Activated naive CD4-positive, alpha-beta T cell treated with anti-CD3 and anti-CD28 coated beads, Interleukin-2, amount 10 ng/mL, durations not matched to agents 7 days and 5 days (primary cell): ENCODE measurements at regions not wholly inside any gene's neighbourhood (a gene's known extent, or its start where the extent isn't known, plus 50 kb on each side); places are given as distances from the start of the nearest gene placed in this dataset.
"Not testable (repeated sequence)": the region's sequence is repeated elsewhere in the genome, so short reads cannot be mapped to it uniquely, and the experiment has no call there.

ENCODE experiments used
- CTCF ChIA-PET: fragments of 350-600 bp; sonication (Branson Sonifier 250); formaldehyde crosslinking; loops from one replicate; lab custom pipeline; 2021; ENCODE audit warnings: antibody characterized with exemption; lab: Charles Lee
- DNase-seq: peaks from one replicate; pipeline ENCODE4 v3.0.0-alpha.2; 2020
- H3K27ac Mint-ChIP-seq: one replicate; pipeline ENCODE4 v1.8.0; 2021; ENCODE audit warnings: mild to moderate bottlenecking, moderate library complexity, mixed read lengths
- H3K27me3 Mint-ChIP-seq: one replicate; pipeline ENCODE4 v1.8.0; 2021; ENCODE audit warnings: mild to moderate bottlenecking, mixed read lengths
- H3K36me3 Mint-ChIP-seq: one replicate; pipeline ENCODE4 v1.8.0; 2021; ENCODE audit warnings: mixed read lengths
- H3K4me1 Mint-ChIP-seq: one replicate; pipeline ENCODE4 v1.8.0; 2021; ENCODE audit warnings: mixed read lengths
- H3K4me3 Mint-ChIP-seq: one replicate; pipeline ENCODE4 v1.8.0; 2021; ENCODE audit warnings: mild to moderate bottlenecking, moderate library complexity, mixed read lengths
- H3K9me3 Mint-ChIP-seq: one replicate; pipeline ENCODE4 v1.8.0; 2021; ENCODE audit warnings: mixed read lengths

DNA sequence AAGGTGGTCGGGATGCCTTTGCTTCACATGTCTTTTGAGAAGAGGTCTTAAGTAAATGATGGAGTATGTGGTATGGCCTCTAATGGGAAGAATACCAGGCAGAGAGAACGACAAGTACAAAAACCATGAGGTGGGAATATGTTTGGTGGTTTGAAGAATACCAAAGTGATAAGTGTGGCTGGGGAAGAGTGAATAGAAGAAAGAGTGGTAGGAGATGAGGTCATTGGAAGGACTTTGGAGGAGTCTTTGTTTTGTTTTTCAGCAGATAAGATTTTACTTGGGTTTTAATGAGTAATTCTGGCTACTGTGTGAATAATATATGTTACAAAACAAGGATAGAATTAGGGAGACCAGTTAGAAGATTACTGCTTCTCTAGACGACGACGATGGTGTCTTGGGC is 515.4 kb downstream of the RAB38 start:
- CTCF ChIA-PET = no interaction called here
- Mint-ChIP-seq H3K9me3 (no peaks in the 10 kb centered on the region), H3K27me3 (no peaks in the 10 kb centered on the region), H3K27ac (no peak overlapping the region), H3K4me3 (no peak overlapping the region), H3K36me3 (no peaks in the 10 kb centered on the region), H3K4me1 (no peaks in the 10 kb centered on the region)
- no peak for DNase-seq

DNA sequence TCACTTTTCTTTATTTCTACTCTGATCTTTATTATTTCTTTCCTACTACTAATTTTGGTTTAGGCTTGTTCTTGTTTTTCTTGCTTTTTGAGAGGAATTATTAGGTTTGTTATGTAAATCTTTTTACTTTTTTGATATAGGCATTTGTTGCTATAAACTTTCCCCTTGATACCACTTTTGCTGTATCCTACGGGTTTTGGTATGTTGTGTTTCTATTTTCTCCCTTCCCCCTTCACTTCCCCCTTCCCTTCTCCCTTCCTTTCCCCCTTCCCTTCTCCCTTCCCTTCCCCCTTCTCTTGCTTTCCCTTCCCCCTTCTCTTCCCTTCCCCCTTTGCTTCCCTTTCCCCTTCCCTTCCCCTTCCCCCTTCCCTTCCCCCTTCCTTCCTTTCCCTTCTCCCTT is 529.6 kb downstream of the RAB38 start:
- CTCF ChIA-PET = no interaction called here

GRCh38 chr11:87639753-87640364 is 535.4 kb downstream of the RAB38 start:
- Mint-ChIP-seq H3K27me3 (no peaks in the 10 kb centered on the region), H3K9me3 (no peaks in the 10 kb centered on the region), H3K4me1 (no peaks in the 10 kb centered on the region), H3K4me3 (no peak overlapping the region), H3K36me3 (no peaks in the 10 kb centered on the region), H3K27ac (no peak overlapping the region)
- DNase-seq = no peak
- CTCF ChIA-PET = no interaction called here

More for the DNA sequence above, 529.6 kb downstream of the RAB38 start:
- no peak overlapping the region for H3K27ac Mint-ChIP-seq
- DNase-seq = no peak
- H3K36me3 Mint-ChIP-seq = no peaks in the 10 kb centered on the region
- no peaks in the 10 kb centered on the region for H3K4me1 Mint-ChIP-seq
- H3K4me3 Mint-ChIP-seq = no peak overlapping the region
- no peaks in the 10 kb centered on the region for H3K27me3 Mint-ChIP-seq
- no peaks in the 10 kb centered on the region for H3K9me3 Mint-ChIP-seq

DNA sequence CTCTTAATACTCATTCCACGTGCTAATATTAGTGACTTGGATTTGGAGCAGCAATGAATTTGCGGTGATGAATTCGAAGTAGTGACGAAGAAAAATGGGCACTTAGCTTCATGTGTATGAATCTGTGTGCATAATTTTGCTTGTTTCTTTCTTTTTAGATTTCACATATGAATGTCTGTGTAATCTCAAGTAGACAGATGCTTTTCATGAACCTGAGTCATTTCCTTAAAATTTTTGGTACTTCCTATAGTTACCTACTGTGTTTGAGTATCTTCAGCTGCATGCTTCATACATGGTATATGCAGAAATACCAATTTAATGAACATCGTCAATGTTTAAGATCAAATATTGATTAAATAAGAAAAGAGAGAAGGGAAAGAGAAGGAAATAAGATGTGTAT is 540.2 kb downstream of the RAB38 start:
- Mint-ChIP-seq H3K36me3 (no peaks in the 10 kb centered on the region), H3K27ac (no peak overlapping the region), H3K4me1 (no peaks in the 10 kb centered on the region), H3K9me3 (no peaks in the 10 kb centered on the region), H3K27me3 (no peaks in the 10 kb centered on the region), H3K4me3 (no peak overlapping the region)
- no peak for DNase-seq
- CTCF ChIA-PET = no interaction called here

- no peak overlapping the region for H3K27ac Mint-ChIP-seq
- peaks cover 2% of the 10 kb centered on the region for H3K9me3 Mint-ChIP-seq
- no peaks in the 10 kb centered on the region for H3K27me3 Mint-ChIP-seq
- CTCF ChIA-PET = no interaction called here
- no peak overlapping the region for H3K4me3 Mint-ChIP-seq
- DNase-seq = no peak
- H3K36me3 Mint-ChIP-seq = no peaks in the 10 kb centered on the region
- no peaks in the 10 kb centered on the region for H3K4me1 Mint-ChIP-seq
Observed at GRCh38 chr11:87634331-87634730, 540.9 kb downstream of the RAB38 start.

DNA sequence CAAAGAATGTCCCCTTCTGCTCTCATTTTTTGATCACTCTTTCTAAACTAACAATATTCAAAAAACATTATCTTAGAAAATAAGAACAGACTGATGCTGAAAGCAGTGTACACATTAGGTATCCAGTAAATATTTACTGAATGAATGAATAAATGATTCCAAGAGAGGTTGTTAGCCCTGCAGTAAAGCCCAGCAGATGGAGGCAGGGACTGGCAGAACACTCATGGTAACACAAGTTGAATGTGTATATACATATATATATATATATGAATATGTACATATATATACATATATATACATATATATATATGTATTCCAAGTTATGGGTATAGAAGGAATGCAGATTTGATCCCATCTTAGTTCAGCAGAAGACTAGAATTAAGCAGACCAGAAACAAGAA is 546.3 kb downstream of the RAB38 start:
- no peaks in the 10 kb centered on the region for H3K4me1 Mint-ChIP-seq
- CTCF ChIA-PET = no interaction called here
- H3K27me3 Mint-ChIP-seq = no peaks in the 10 kb centered on the region
- no peaks in the 10 kb centered on the region for H3K36me3 Mint-ChIP-seq
- no peak overlapping the region for H3K27ac Mint-ChIP-seq
- no peak for DNase-seq
- H3K4me3 Mint-ChIP-seq = no peak overlapping the region
- peaks cover 18% of the 10 kb centered on the region for H3K9me3 Mint-ChIP-seq

- Mint-ChIP-seq H3K4me1 (no peaks in the 10 kb centered on the region), H3K4me3 (no peak overlapping the region), H3K27ac (no peak overlapping the region), H3K9me3 (peaks cover 18% of the 10 kb centered on the region), H3K36me3 (no peaks in the 10 kb centered on the region), H3K27me3 (no peaks in the 10 kb centered on the region)
- no peak for DNase-seq
- CTCF ChIA-PET = no interaction called here
Observed at GRCh38 chr11:87628026-87628580, 547.1 kb downstream of the RAB38 start.

DNA sequence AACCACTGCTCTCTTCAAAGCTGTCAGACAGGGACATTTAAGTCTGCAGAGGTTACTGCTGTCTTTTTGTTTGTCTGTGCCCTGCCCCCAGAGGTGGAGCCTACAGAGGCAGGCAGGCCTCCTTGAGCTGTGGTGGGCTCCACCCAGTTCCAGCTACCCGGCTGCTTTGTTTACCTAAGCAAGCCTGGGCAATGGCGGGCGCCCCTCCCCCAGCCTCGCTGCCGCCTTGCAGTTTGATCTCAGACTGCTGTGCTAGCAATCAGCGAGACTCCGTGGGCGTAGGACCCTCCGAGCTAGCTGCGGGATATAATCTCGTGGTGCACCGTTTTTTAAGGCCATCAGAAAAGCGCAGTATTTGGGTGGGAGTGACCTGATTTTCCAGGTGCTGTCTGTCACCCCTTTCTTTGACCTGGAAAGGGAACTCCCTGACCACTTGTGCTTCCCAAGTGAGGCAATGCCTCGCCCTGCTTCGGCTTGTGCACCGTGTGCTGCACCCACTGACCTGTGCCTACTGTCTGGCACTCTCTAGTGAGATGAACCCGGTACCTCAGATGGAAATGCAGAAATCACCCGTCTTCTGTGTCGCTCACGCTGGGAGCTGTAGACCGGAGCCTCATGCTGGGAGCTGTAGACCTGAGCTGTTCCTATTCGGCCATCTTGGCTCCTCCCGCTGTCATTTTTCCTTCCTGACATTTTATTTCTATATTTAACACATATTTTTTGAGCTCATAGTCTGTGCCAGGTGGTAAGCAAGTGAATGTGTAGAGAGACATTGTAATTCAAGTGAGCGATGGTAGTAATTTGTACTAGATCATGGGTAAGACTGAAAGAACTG is 551.5 kb downstream of the RAB38 start:
- H3K4me3 Mint-ChIP-seq, H3K36me3 Mint-ChIP-seq, DNase-seq, H3K27me3 Mint-ChIP-seq, H3K4me1 Mint-ChIP-seq, CTCF ChIA-PET, H3K27ac Mint-ChIP-seq: not testable (repeated sequence)
- H3K9me3 Mint-ChIP-seq = peaks cover 19% of the 10 kb centered on the region

DNA sequence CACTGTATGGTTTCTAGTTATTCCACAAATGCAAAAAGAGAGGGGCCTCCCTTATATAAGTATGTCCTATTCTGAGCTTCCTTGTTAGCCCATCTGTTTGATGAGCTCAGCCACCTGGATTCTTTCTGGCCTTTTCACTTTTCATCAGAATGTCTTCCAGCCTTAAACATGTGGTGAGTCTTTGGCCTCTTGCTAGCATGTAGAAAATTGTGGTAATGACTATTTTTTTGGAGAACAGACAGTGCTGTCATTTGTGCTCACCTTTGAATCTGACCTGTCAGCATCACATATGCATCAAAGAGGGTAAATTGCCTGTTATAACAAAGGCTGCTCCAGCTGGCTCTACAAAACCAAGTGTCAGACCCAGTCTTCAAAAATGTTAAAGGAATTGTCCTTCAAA is 558.7 kb downstream of the RAB38 start:
- DNase-seq = no peak
- Mint-ChIP-seq H3K36me3 (no peaks in the 10 kb centered on the region), H3K9me3 (peaks cover 3% of the 10 kb centered on the region), H3K4me3 (no peak overlapping the region), H3K4me1 (no peaks in the 10 kb centered on the region), H3K27me3 (no peaks in the 10 kb centered on the region), H3K27ac (no peak overlapping the region)
- CTCF ChIA-PET = no interaction called here

DNA sequence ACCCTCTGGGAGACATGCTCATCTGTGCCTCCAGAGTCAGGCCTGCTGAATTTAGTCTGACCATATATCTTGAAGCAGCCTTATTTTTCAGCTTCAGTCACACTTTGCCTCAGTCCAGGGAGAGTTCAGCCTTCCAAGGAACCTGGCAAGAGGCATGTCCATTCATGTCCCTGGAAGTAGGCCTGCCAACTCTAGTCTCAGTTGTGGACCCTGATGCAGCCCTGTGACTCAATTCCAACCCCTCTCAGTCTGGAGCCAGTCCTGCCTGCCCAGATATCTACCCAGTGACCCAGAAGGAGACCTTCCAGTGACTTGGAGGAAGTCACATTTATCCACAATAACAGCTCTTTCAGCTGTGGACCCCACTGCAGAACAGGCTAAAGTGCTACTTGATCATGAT is 566.6 kb downstream of the TMEM135 start:
- Mint-ChIP-seq H3K27me3 (no peaks in the 10 kb centered on the region), H3K36me3 (no peaks in the 10 kb centered on the region), H3K9me3 (no peaks in the 10 kb centered on the region), H3K27ac (no peak overlapping the region), H3K4me1 (no peaks in the 10 kb centered on the region), H3K4me3 (no peak overlapping the region)
- CTCF ChIA-PET = no interaction called here
- DNase-seq = no peak

GRCh38 chr11:87603887-87604286 is 566.2 kb downstream of the TMEM135 start:
- no peak overlapping the region for H3K4me3 Mint-ChIP-seq
- CTCF ChIA-PET = interaction anchor here (0.6 kb wide), 1 partner anchor 10 kb away, joined by 3 read pairs; no protein-coding TSS in a partner anchor

DNA sequence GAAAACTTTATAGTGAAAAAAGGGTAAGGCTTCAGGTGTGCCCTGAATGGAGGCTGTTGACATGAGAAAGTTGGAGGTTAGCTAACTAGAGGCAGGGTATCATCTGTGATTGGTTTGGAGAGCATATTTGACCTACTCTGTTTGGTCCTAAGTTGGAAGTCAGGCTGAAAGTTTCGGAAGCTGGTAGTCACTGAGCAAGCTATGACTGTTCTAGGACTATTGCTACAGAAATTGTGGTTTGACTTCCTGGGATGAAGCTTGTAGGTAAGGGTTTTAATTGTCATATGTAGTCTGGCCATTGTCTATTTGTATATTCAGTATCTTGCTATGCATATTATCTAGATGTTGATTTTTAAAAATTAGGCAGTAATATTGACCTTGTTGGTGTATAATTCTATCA is 565.0 kb downstream of the TMEM135 start:
- H3K27me3 Mint-ChIP-seq = no peaks in the 10 kb centered on the region
- H3K9me3 Mint-ChIP-seq = no peaks in the 10 kb centered on the region
- no peaks in the 10 kb centered on the region for H3K4me1 Mint-ChIP-seq
- no peak overlapping the region for H3K27ac Mint-ChIP-seq
- DNase-seq = no peak
- no peak overlapping the region for H3K4me3 Mint-ChIP-seq
- H3K36me3 Mint-ChIP-seq = no peaks in the 10 kb centered on the region
- CTCF ChIA-PET = no interaction called here

More at GRCh38 chr11:87603887-87604286, 566.2 kb downstream of the TMEM135 start:
- no peaks in the 10 kb centered on the region for H3K27me3 Mint-ChIP-seq
- H3K27ac Mint-ChIP-seq = no peak overlapping the region
- no peak for DNase-seq
- no peaks in the 10 kb centered on the region for H3K36me3 Mint-ChIP-seq
- H3K9me3 Mint-ChIP-seq = no peaks in the 10 kb centered on the region
- H3K4me1 Mint-ChIP-seq = no peaks in the 10 kb centered on the region

GRCh38 chr11:87600938-87601337 is 563.2 kb downstream of the TMEM135 start:
- CTCF ChIA-PET = no interaction called here
- H3K9me3 Mint-ChIP-seq = no peaks in the 10 kb centered on the region
- H3K4me1 Mint-ChIP-seq = no peaks in the 10 kb centered on the region
- no peak overlapping the region for H3K27ac Mint-ChIP-seq
- no peaks in the 10 kb centered on the region for H3K27me3 Mint-ChIP-seq
- no peak overlapping the region for H3K4me3 Mint-ChIP-seq
- no peak for DNase-seq
- H3K36me3 Mint-ChIP-seq = no peaks in the 10 kb centered on the region

DNA sequence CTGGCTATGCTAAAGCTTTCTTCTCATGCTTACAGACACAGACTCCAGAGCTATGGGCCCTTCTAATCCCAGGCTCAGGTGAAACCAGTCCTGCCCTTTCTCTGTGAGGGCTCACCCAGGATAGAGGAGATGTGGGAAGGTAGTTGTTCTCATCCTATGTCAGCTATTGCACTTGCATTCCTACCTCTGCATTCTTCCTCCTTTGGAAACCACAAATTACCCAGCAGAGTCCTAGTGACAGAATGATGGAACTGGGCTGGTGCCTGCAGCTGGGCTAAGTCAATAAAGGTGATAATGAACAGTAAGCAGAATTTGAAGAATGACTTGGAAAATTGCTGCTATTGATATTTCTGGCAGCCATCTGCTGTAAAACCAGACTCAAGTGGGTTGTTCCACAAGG is 560.0 kb downstream of the TMEM135 start:
- DNase-seq = no peak
- Mint-ChIP-seq H3K36me3 (no peaks in the 10 kb centered on the region), H3K4me1 (no peaks in the 10 kb centered on the region), H3K9me3 (no peaks in the 10 kb centered on the region), H3K27ac (no peak overlapping the region), H3K27me3 (no peaks in the 10 kb centered on the region), H3K4me3 (no peak overlapping the region)
- CTCF ChIA-PET = no interaction called here

DNA sequence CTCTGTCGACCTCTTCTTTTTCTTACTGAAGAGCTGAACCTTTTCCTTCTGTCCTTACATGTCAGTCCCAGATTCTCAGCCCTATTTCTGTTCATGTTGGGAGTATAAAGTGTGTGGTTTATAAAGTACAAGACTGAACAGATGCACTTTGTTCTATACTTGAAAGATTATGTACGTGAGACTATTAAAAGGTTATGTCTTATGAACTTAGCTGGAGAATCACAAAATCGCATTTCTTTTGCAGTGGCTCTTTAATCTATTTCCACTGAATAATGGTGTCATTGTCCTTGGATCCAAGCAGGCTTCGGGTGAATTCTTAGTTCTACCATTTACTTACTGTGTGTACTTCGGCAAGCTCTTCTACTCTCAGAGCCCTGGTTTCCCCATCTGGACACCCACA is 558.4 kb downstream of the TMEM135 start:
- CTCF ChIA-PET = no interaction called here

More for the DNA sequence above, 558.4 kb downstream of the TMEM135 start:
- H3K9me3 Mint-ChIP-seq = peaks cover 6% of the 10 kb centered on the region
- H3K27ac Mint-ChIP-seq = no peak overlapping the region
- no peak overlapping the region for H3K4me3 Mint-ChIP-seq
- H3K4me1 Mint-ChIP-seq = no peaks in the 10 kb centered on the region
- no peaks in the 10 kb centered on the region for H3K27me3 Mint-ChIP-seq
- no peak for DNase-seq
- no peaks in the 10 kb centered on the region for H3K36me3 Mint-ChIP-seq
